GM18867 (cell line): ENCODE measurements at regions not wholly inside any gene's neighbourhood (a gene's known extent, or its start where the extent isn't known, plus 50 kb on each side); places are given as distances from the start of the nearest gene placed in this dataset.
"Not testable (repeated sequence)": the region's sequence is repeated elsewhere in the genome, so short reads cannot be mapped to it uniquely, and the experiment has no call there.

Experiments used
- ATAC-seq: cut with Tn5 transposase; IDR thresholded peaks from one replicate; pipeline ENCODE4 v1.9.1; 2021; ENCODE audit warnings: mild to moderate bottlenecking, moderate library complexity; ENCODE audit not compliant: unreplicated experiment

DNA sequence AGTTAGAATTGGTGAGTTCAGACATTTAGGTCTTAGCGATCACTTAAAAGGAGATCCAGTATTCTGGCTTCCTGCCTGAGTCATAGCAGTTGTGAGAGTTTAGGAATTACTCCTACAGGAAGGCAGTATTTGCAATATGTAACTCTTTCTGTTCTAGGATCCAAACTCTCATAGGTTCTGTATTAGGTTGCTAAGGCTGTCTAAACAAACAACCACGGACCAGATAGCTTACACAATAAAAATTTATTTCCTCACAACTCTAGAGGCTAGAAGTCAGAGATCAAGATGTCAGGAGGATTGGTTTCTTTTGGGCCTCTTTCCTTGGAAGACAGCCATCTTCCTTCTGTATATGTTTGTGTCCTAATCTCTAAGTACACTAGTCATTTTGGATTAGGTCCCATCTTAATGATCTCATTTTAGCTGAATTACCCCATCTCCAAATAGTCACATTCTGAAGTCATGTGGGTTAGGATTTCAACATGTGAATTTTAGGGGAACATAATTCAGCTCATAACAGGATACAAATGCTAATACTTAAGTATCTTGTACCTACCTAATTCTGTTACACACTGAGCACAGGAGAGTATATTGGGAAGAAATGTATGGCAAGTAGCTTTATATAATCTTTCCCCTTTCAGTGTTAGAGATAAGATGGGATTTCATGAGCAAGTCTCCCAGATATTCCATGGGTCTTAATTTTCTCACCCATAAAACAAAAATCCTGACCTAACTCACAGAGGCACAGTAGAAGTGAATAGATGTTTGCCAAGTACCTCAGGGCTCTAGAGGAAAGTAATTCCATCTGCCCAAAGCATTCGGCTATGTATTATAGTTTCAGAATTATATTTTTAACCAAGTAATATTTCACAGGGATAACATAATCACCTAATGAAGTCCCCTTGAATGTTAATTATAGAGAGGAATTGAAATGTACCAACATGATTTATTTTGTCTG is 144.4 kb downstream of the PTBP2 start:
- ATAC-seq: no peak

DNA sequence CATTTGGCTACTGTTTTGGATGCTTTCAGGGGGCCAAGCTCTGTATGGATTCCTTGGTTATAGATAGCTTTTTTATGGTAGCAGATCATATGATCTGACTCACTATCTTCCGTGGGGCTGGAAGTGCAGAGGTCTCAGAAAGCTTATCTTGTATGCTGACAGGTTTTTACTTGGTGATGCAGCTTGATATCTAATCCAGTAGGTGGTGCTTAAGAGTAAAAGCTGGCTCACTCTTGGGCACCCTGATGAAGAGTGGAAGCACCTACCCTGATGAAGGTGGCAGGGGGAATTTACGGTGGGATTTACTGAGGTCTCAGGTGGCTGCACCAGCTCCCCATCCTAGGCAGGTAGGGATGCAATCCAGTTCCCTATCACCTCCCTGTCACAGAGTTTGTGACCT is 151.2 kb downstream of the PTBP2 start:
- ATAC-seq: no peak

DNA sequence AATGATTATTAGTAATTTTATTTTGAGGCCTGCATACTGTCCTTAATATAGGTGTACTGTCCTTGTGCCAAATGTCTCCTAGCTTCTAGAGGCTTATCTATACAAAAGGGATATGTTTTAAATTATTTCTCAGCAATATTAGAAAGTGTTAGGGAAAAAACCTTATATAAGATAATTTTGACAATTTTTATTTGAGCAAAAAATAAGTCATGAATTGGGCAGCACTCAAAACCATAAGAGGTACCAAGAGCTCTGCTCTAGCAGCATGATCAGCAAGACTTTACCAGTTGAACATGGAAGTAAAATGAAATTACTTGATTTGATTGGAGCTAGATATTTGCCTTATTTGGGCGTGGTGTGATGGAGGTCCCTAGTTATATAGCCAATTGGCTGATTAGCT is 157.1 kb downstream of the PTBP2 start:
- no peak for ATAC-seq

DNA sequence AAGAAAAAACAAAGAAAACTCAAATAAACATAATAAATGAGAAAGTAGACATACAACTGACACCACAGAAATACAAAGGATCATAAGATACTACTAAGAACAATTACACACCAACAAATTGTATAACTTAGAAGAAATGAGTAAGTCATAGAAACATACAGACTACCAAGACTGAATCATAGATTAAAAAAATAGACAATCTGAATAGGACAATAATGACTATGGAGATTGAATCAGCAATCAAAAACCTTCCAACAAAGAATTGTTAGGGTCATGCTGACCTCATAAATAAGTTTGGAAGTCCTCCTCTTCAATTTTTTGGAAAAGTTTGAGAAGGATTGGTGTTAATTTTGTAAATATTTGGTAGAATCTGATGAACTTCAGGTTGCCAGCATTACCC is 159.0 kb downstream of the PTBP2 start:
- no peak for ATAC-seq

DNA sequence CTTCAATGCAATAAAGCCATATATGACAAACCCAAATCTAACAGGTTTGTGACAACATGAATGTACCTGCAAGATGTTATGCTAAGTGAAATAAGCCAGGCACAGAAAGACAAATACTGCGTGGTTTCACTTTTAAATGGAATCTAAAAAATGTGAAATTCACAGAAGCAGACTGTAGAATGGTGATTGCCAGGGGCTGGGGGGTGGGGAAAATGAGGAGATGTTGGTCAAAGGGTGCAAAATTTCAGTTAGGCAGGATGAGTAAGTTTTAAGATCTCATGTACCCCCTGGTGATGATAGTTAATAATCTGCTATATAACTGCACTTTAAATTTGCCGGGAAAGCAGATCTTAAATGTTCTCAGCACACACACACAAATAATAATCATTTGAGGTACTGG is 160.5 kb downstream of the PTBP2 start:
- ATAC-seq: no peak

DNA sequence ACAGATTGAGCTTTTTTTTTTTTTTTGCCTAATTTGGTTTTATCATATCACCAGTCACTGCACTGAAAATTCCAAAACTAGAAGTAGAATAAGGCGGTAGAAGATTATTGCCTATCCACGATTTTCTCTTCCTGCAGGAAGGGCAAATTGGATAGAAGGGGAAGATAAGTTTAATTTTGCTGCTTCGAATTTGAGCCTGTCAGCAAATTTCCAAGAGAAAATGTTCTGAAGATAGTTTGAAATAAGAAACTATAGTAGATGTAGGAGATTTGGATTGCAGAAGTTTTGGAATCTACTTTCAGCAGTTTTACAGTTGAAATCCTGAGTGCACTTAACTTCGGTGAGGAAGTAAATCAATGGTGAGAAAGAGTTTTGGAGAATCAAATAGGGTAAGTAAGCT is 164.9 kb downstream of the PTBP2 start:
- ATAC-seq: no peak

DNA sequence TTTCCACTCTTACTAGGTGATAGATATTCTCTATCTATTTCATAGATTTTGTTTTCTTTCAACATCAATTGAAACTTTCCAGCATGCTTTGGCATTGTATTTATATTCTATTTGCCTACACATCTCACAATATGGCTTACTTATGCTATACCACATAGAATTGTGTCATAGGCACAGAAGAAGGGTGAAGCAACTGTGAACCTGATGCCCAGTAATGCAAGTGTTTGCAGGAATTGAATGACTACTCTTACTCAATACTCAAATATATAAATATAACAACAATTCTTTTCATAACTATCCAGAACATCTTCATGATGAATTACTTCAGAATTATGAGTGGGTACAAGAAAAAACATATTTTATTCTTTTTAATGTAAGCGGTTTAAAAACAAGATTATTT is 165.9 kb downstream of the PTBP2 start:
- no peak for ATAC-seq

DNA sequence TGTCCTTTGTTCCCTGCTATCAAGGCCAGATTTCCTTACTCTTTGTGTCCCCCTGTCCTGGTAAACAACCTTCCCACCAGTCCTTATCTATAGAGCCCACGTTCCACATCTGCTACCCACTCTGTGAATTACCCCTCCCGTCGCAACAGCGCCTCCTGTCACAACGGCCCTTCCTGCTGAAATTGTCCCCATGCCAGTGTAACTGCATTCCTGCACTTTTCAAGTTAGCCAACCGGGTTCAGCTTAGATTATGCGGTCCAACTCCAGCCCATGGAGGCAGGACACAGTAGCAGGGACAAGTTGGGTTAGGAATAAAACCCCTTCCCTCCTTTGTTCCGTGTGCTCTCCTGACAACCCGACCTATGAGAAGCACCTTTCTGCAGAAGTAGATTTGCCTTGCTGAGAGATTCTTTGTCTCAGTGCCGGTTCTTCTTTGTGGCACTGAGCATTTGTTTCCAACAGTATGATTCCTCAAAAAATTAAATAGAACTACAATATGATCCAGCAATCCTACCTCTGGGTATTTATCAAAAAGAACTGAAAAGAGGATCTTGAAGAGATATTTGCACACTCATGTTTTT is 180.3 kb downstream of the PTBP2 start:
- no peak for ATAC-seq

DNA sequence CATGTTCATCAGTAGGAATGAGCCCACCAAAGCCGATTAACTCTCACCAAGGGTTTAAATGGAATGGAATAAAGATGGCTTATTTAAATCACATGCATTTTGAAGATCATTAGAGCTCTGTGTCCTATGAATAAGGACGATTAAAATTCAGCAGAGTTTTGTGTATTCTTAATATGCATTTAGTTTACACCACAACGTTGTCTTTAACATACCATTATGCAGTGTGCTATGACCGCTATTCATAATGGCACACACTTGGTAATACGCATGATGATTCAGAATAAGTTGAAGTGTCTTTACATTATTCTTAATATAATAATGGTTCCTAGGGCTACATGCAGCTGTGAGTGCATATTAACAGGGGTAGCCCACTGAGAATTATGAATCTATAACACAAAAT is 190.7 kb downstream of the PTBP2 start:
- no peak for ATAC-seq

DNA sequence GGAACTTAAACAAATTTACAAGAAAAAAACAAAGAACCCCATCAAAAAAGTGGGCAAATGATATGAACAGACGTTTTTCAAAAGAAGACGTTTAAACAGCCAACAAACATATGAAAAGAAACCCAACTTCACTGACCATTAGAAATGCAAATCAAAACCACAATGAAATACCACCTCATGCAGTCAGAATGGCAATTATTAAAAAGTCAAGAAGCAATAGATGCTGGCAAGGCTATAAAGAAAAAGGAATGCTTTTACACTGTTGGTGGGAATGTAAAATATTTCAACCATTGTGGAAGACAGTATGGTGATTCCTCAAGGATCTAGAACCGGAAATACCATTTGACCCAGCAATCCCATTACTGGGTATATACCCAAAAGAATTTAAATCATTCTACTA is 194.1 kb downstream of the PTBP2 start:
- not testable (repeated sequence) for ATAC-seq

DNA sequence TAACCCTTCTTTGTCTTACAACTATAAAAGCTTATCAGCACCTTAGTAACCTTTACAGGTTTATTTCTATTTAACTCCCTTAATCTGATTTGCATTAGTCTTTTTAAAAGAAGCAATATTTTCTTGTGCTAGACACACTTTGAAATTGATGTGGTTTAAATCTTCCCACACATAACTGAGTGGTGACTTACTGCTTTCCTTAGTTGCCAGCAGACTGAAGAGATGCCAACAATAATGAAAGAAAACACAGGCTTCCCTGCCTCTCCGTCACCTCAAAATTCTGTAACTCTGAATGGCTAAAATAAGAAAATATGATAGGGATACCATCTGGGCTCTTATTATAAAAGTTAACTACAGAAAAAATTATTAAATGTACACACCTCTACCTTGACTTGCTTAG is 196.8 kb downstream of the PTBP2 start:
- ATAC-seq: no peak

DNA sequence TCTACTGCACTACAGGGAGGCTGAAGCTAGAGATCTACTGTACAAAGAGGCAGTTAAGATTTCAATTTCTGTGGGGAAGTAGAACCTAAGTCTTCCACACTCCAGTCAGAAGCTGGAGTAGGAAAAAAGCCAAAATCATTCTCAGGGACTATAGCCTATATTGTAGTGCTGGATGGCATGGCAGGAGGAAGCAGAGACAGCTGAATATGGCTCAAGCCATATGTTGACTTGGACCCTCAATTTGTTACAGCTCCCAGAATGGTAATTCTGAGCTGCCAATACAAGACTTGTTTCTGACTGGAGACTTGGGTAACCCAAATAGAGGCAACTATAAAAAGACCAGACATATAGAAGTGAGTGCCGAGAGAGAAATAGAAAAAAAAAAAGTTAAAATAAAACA is 200.6 kb downstream of the PTBP2 start:
- ATAC-seq: no peak

DNA sequence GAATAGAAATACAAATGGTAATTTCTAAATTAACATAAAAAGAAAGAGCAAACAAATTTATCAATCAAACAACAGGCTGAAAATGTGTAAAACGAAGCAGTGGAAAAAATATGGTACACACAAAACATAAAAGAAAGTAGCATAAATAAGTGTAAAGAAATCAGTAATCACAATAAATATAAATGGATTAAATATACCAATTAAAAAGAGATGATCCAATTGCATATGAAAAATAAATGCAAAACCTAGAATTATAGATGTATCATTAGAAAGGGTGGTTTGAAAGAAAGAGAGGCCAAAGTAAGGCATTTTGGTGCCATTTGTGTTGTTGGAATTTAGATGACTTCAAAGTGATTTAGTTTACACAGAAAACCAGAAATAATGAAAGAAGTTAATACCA is 202.2 kb downstream of the PTBP2 start:
- no peak for ATAC-seq

DNA sequence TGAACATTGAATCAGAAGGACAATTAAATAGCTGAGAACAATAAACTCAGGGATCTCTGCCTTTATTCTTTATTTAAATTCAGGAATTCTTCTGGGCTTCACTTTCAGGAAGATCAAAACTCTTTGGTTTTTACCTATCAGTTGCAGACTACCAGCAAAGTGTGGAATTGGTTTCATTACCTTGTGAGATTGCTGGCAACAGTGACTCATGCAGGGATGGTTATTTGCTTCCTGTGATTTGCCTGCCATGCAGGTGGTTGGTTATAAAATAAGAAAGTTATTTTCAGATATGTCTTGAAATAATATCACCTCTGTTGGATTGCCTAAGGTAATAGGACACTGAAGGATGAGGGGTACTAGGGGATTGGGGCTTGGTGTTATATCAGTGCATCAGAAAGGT is 204.6 kb downstream of the PTBP2 start:
- ATAC-seq: no peak

DNA sequence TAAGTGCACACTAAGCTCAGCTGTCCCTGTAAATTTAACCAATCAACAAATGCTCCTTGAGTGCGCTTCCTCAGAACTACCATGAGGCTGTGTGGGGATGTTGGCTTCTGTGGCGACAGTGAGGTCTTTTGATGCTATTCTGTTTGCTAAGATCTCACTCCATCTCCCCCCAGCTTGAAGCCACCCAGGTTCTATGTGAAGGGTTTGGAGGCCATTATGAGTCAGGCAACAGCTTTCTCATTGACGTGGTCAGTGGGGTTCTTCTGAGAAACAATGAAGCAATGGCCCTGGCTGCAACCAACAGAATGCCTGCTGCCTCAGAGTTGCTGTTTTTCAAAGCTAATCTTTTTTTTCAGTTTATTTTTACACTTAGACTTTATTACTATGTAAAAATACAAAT is 205.5 kb downstream of the PTBP2 start:
- ATAC-seq: no peak

DNA sequence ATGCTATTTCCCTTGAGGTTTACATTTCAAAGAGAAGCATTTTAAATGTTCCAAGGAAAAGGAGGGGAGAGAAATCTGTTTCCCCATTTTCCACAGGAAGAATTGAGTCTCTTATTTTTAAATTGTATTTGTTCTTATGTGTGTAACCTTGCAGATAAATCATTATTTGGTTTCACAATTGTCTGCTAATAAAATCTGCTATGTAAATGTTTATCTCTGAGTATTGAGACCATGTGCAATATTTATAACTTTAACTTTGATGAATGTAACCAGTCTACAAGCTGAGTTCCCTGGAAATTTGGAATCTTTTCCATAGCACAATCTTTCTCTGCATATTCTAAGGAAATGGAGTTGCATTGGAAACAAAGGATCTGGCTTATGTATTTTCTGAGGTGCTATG is 209.6 kb downstream of the PTBP2 start:
- no peak for ATAC-seq

DNA sequence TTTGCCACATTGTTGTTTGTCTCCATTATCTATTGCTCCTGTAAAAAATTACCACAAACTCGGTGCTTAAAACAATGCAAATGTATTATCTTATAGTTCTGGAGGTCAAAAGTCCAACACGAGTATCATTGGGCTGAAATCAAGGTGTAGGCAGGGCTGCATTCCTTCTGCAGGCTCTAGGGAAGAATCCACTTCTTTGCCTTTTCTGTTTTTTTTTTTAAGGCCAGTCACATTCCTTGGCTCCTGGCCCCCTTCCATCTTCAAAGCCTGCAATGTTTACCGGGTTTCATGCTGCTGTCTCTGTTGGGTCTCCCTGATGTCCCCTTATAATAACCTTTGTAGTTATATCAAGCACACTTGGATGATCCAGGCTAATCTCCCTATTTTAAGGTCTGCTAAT is 212.7 kb downstream of the PTBP2 start:
- no peak for ATAC-seq

DNA sequence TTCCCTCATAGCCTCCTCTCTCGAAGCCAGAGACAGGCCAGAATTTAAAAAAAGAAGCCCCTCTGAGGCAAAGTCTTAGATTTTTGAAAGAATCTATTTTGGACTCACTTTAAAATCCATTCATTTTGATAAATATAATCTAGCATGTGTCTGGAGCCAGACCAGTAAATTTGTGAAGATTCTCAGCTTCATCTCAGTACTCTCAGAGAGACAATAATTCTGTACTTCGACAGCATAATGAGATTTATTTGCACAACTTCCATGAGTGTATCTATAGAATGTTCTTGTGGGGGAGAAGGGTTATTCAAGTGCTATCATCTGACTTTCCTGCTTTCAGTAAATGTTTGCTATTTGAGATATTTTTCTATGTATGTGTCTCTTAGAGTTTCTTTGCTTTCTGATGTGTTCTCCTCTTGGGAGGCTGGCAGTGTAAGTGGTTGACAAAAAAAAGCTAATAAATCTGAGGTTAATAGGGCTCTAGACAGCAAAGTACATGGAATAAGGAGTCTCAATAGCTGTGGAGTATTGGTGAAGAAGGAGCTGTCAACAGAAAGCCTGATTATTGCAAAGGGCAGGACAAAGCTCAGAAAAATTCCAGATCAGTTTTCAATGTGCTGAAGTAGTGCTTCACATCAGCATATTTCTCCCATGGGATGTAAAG is 223.0 kb downstream of the PTBP2 start:
- ATAC-seq: no peak

DNA sequence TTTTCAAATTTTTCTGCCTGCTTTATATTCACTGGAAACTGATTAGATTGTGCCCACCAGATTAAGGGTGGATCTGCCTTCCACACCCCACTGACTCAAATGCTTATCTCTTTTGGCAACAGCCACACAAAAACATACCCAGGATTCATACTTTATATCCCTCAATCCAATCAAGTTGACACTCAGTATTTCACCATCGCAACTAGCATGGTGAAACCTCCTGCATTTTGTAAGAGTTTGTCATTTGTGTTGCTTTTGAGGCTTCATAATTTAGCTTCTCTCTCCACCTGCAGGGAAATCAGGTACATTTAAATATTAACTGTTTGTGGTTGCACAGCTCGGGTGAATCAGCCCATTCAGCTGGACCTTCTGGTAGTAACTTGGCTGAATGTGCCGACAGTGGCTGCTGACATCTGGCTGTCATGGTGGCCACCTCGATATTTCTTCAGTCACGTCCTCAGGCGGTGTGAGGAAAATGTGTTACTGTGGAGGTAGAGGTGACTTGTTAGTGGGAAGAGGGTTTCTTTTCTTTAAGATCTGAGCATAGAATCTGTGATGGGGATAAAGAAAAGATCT is 224.0 kb downstream of the PTBP2 start:
- ATAC-seq: no peak

DNA sequence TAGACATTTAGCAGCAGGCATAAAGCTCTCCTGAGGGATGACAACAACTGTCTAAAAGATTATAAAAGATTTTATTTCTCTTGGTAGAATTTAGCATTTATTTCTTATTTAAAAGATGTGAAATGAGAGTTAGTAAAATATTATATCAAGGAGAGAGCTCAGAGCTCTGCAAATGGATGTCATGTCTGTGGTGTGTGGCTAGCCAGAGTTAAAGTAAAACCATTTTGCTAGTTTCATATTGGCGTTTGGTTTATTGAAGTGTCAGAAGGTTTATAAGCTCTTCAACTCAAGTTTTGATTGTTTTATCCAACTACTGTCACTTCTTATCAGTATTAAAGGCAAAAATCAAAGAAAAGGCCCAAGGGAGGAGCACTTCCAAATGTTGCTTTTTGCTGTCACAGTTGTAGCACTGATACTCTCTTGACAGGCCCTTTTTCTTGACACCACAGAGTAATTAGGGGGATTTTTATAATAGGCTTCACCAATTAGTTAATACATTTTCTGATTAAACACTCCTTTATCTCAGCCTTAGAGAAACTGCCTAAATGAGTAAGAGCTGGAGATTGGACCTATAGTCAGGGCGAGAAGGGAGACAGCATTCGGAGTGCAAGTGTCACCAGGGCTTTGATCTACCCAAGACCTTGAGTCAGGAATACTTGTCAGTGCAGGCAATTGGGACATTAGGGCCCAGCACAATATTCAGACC is 233.9 kb downstream of the PTBP2 start:
- peak; percentile 45 for ATAC-seq

DNA sequence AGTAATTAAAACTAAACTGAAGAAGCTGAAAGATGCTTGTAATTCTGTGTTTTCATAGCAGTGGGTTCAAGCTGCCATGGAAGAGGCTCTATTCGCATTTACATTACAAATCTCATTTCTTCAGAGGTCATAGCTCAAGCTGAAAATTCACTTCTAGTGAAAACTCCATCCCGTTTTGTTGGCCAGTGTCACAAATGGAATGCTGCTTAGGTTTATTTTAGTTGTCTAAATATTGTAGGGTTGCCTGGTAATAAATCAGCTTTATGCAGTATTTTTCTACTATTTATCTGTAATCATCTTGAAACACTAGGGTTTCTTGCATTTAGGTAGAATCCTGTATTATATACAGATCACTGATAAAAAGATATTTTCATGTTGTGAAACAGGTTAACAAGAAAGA is 240.6 kb downstream of the PTBP2 start:
- ATAC-seq: no peak
